Neural progenitor cell (in vitro differentiated cells): ENCODE measurements at regions not wholly inside any gene's neighbourhood (a gene's known extent, or its start where the extent isn't known, plus 50 kb on each side); places are given as distances from the start of the nearest gene placed in this dataset.

Experiments used
- DNase-seq: peaks from one replicate; pipeline ENCODE4 v3.0.0-alpha.2; 2016; ENCODE audit warnings: low spot score
- H2AFZ ChIP-seq: fragments of 200-600 bp; sonication (generic); replicated peaks from 2 replicates; pipeline ENCODE4 v1.6.1; 2016; ENCODE audit warnings: antibody characterized with exemption
- H3F3A ChIP-seq: fragments of 200-600 bp; sonication (generic); 2 replicates; pipeline ENCODE4 v1.6.1; 2016; ENCODE audit warnings: antibody characterized with exemption, low read depth
- H3K27ac ChIP-seq: fragments of 200-600 bp; sonication (generic); 2 replicates; pipeline ENCODE4 v1.5.1; 2016; ENCODE audit warnings: mild to moderate bottlenecking
- H3K27me3 ChIP-seq: fragments of 200-600 bp; sonication (generic); 2 replicates; pipeline ENCODE4 v1.6.1; 2016; ENCODE audit warnings: mild to moderate bottlenecking, moderate library complexity
- H3K36me3 ChIP-seq: fragments of 200-600 bp; sonication (generic); 2 replicates; pipeline ENCODE4 v1.5.1; 2016
- H3K4me1 ChIP-seq: fragments of 200-600 bp; sonication (generic); 2 replicates; pipeline ENCODE4 v1.6.1; 2016; ENCODE audit warnings: mixed run types
- H3K4me2 ChIP-seq: fragments of 200-600 bp; sonication (generic); 2 replicates; pipeline ENCODE4 v1.6.1; 2016
- H3K4me3 ChIP-seq: fragments of 200-600 bp; sonication (generic); 2 replicates; pipeline ENCODE4 v1.5.1; 2016
- H3K79me2 ChIP-seq: fragments of 200-600 bp; sonication (generic); 2 replicates; pipeline ENCODE4 v1.6.1; 2016; ENCODE audit warnings: low read depth
- H3K9ac ChIP-seq: fragments of 200-600 bp; sonication (generic); 2 replicates; pipeline ENCODE4 v1.6.1; 2016
- H3K9me3 ChIP-seq: fragments of 200-600 bp; sonication (generic); 2 replicates; pipeline ENCODE4 v1.5.1; 2016; ENCODE audit warnings: low read depth
- H4K20me1 ChIP-seq: fragments of 200-600 bp; sonication (generic); 2 replicates; pipeline ENCODE4 v1.6.1; 2016; ENCODE audit warnings: low read depth
- H3K27ac Mint-ChIP-seq: 3 replicates; pipeline ENCODE4 v1.8.0; 2021; ENCODE audit warnings: mixed read lengths
- H3K27me3 Mint-ChIP-seq: 2 replicates; pipeline ENCODE4 v1.8.0; 2022; ENCODE audit warnings: low read depth, mild to moderate bottlenecking, inconsistent platforms, moderate library complexity, mixed read lengths; ENCODE audit not compliant: insufficient read depth
- H3K36me3 Mint-ChIP-seq: 3 replicates; pipeline ENCODE4 v1.8.0; 2021; ENCODE audit warnings: mixed read lengths
- H3K4me1 Mint-ChIP-seq: 3 replicates; pipeline ENCODE4 v1.8.0; 2021; ENCODE audit warnings: mixed read lengths
- H3K4me3 Mint-ChIP-seq: 3 replicates; pipeline ENCODE4 v1.8.0; 2021; ENCODE audit warnings: mild to moderate bottlenecking, moderate library complexity, mixed read lengths
- H3K9me3 Mint-ChIP-seq: 3 replicates; pipeline ENCODE4 v1.8.0; 2020; ENCODE audit warnings: mixed read lengths
- CTCF ChIP-seq: fragments of 200-600 bp; sonication (generic); IDR thresholded peaks from 2 replicates; pipeline ENCODE4 v1.5.1; 2017; ENCODE audit warnings: antibody characterized with exemption, mild to moderate bottlenecking
- EZH2 ChIP-seq: fragments of 200-600 bp; sonication (generic); IDR thresholded peaks from 2 replicates; pipeline ENCODE4 v1.6.1; 2017; ENCODE audit warnings: antibody characterized with exemption, mild to moderate bottlenecking, moderate library complexity
- EZH2phosphoT487 ChIP-seq: fragments of 200-600 bp; sonication (generic); IDR thresholded peaks from 2 replicates; pipeline ENCODE4 v1.6.1; 2017; ENCODE audit warnings: antibody characterized with exemption

GRCh38 chr5:23302438-23302837, 205.0 kb upstream of the PRDM9 start:
- Mint-ChIP-seq H3K4me3 (no peak overlapping the region), H3K36me3 (no peaks in the 10 kb centered on the region), H3K27me3 (no peaks in the 10 kb centered on the region), H3K4me1 (no peaks in the 10 kb centered on the region), H3K27ac (no peak overlapping the region), H3K9me3 (no peaks in the 10 kb centered on the region)
- no peak overlapping the region for H3K9ac ChIP-seq
- no peaks in the 10 kb centered on the region for H3F3A ChIP-seq
- no peaks in the 10 kb centered on the region for H3K79me2 ChIP-seq
- H3K27ac ChIP-seq, result no peak overlapping the region
- no peaks in the 10 kb centered on the region for H3K36me3 ChIP-seq
- no peak overlapping the region for H3K4me3 ChIP-seq
- no peaks in the 10 kb centered on the region for H3K9me3 ChIP-seq
- TF ChIP-seq EZH2, result no peak
- peak; percentile 5 for TF ChIP-seq CTCF
- H4K20me1 ChIP-seq, result no peaks in the 10 kb centered on the region
- no peaks in the 10 kb centered on the region for H3K27me3 ChIP-seq
- no peak overlapping the region for H2AFZ ChIP-seq
- DNase-seq, result no peak
- no peak overlapping the region for H3K4me2 ChIP-seq
- H3K4me1 ChIP-seq, result no peaks in the 10 kb centered on the region

GRCh38 chr5:23289162-23289561, 218.2 kb upstream of the PRDM9 start:
- Mint-ChIP-seq H3K27me3 (no peaks in the 10 kb centered on the region), H3K36me3 (no peaks in the 10 kb centered on the region), H3K9me3 (no peaks in the 10 kb centered on the region)

GRCh38 chr5:23284656-23285055, 222.8 kb upstream of the PRDM9 start:
- Histone ChIP-seq H4K20me1 (no peaks in the 10 kb centered on the region), H2AFZ (no peak overlapping the region), H3K4me2 (no peak overlapping the region), H3K27me3 (no peaks in the 10 kb centered on the region), H3F3A (no peaks in the 10 kb centered on the region), H3K27ac (no peak overlapping the region), H3K4me1 (no peaks in the 10 kb centered on the region), H3K36me3 (no peaks in the 10 kb centered on the region), H3K79me2 (no peaks in the 10 kb centered on the region), H3K9me3 (no peaks in the 10 kb centered on the region), H3K4me3 (no peak overlapping the region), H3K9ac (no peak overlapping the region)
- Mint-ChIP-seq H3K4me3 (no peak overlapping the region), H3K27ac (no peak overlapping the region), H3K27me3 (no peaks in the 10 kb centered on the region), H3K4me1 (no peaks in the 10 kb centered on the region), H3K36me3 (no peaks in the 10 kb centered on the region), H3K9me3 (no peaks in the 10 kb centered on the region)
- no peak for DNase-seq
- TF ChIP-seq CTCF (no peak), EZH2 (no peak), EZH2phosphoT487 (no peak)

More at GRCh38 chr5:23289162-23289561, 218.2 kb upstream of the PRDM9 start:
- no peak overlapping the region for H3K4me3 ChIP-seq
- H3K4me1 Mint-ChIP-seq, result no peaks in the 10 kb centered on the region
- no peak overlapping the region for H3K27ac ChIP-seq
- no peaks in the 10 kb centered on the region for H3K27me3 ChIP-seq
- H3K4me2 ChIP-seq, result no peak overlapping the region
- no peak overlapping the region for H2AFZ ChIP-seq
- H3K9ac ChIP-seq, result no peak overlapping the region
- DNase-seq, result no peak
- H3F3A ChIP-seq, result no peaks in the 10 kb centered on the region
- TF ChIP-seq CTCF (no peak), EZH2phosphoT487 (no peak), EZH2 (no peak)
- no peaks in the 10 kb centered on the region for H3K4me1 ChIP-seq
- no peak overlapping the region for H3K27ac Mint-ChIP-seq
- no peaks in the 10 kb centered on the region for H3K36me3 ChIP-seq
- no peaks in the 10 kb centered on the region for H3K9me3 ChIP-seq
- H3K4me3 Mint-ChIP-seq, result no peak overlapping the region
- no peaks in the 10 kb centered on the region for H4K20me1 ChIP-seq
- no peaks in the 10 kb centered on the region for H3K79me2 ChIP-seq

- Histone ChIP-seq H3K9me3 (no peaks in the 10 kb centered on the region), H4K20me1 (no peaks in the 10 kb centered on the region), H3K4me2 (no peak overlapping the region), H3K4me3 (no peak overlapping the region), H3K79me2 (no peaks in the 10 kb centered on the region), H3K27me3 (no peaks in the 10 kb centered on the region), H3K27ac (no peak overlapping the region), H3K9ac (no peak overlapping the region), H3F3A (no peaks in the 10 kb centered on the region), H3K36me3 (no peaks in the 10 kb centered on the region), H2AFZ (no peak overlapping the region), H3K4me1 (no peaks in the 10 kb centered on the region)
- no peak overlapping the region for H3K4me3 Mint-ChIP-seq
- H3K36me3 Mint-ChIP-seq, result no peaks in the 10 kb centered on the region
- TF ChIP-seq EZH2phosphoT487, result no peak
- no peak for TF ChIP-seq EZH2
- no peak for TF ChIP-seq CTCF
- H3K27ac Mint-ChIP-seq, result no peak overlapping the region
- no peaks in the 10 kb centered on the region for H3K27me3 Mint-ChIP-seq
- H3K9me3 Mint-ChIP-seq, result peaks cover 2% of the 10 kb centered on the region
- DNase-seq, result no peak
- no peaks in the 10 kb centered on the region for H3K4me1 Mint-ChIP-seq
Observed at GRCh38 chr5:23274171-23274570, 233.2 kb upstream of the PRDM9 start.
